ENCODE measurements at regions not wholly inside any gene's neighbourhood (a gene's known extent, or its start where the extent isn't known, plus 50 kb on each side); places are given as distances from the start of the nearest gene placed in this dataset.
A peak's percentile ranks its signal among the peaks of the same experiment; 100 is the strongest.
"Not testable (repeated sequence)": the region's sequence is repeated elsewhere in the genome, so short reads cannot be mapped to it uniquely, and the experiment has no call there.

- DNase-seq, result no peak
These were observed 114.0 kb downstream of the SLC38A4 start for GRCh38 chr12:46711756-46712155.

GRCh38 chr12:46710125-46710743 lies 115.6 kb downstream of the SLC38A4 start:
- DNase-seq, result no peak

- no peak for DNase-seq
These were observed 123.0 kb downstream of the SLC38A4 start for GRCh38 chr12:46702581-46703344.

- DNase-seq, result no peak
These were observed 124.4 kb downstream of the SLC38A4 start for GRCh38 chr12:46701356-46701755.

- DNase-seq, result no peak
These were observed 125.8 kb downstream of the SLC38A4 start for GRCh38 chr12:46699986-46700385.

- DNase-seq, result no peak
These were observed 127.8 kb downstream of the SLC38A4 start for GRCh38 chr12:46698003-46698402.

- DNase-seq, result no peak
These were observed 132.3 kb downstream of the SLC38A4 start for GRCh38 chr12:46693518-46693917.

GRCh38 chr12:46693034-46693433 lies 132.8 kb downstream of the SLC38A4 start:
- no peak for DNase-seq

- no peak for DNase-seq
These were observed 133.2 kb downstream of the SLC38A4 start for GRCh38 chr12:46692606-46693005.

GRCh38 chr12:46686267-46686942 lies 139.4 kb downstream of the SLC38A4 start:
- DNase-seq, result no peak

GRCh38 chr12:46684243-46684642 lies 141.6 kb downstream of the SLC38A4 start:
- DNase-seq, result not testable (repeated sequence)

GRCh38 chr12:46682148-46682547 lies 143.6 kb downstream of the SLC38A4 start:
- no peak for DNase-seq

- DNase-seq, result no peak
These were observed 145.3 kb downstream of the SLC38A4 start for GRCh38 chr12:46680506-46680905.

- no peak for DNase-seq
These were observed 146.0 kb downstream of the SLC38A4 start for GRCh38 chr12:46679754-46680153.

GRCh38 chr12:46678426-46678825 lies 147.4 kb downstream of the SLC38A4 start:
- no peak for DNase-seq

GRCh38 chr12:46677749-46678148 lies 148.0 kb downstream of the SLC38A4 start:
- DNase-seq, result peak; percentile 4 to 19

- DNase-seq, result no peak
These were observed 148.8 kb downstream of the SLC38A4 start for GRCh38 chr12:46676797-46677520.

- no peak for DNase-seq
These were observed 149.4 kb downstream of the SLC38A4 start for GRCh38 chr12:46676396-46676795.

- peak; percentile 9 to 22 for DNase-seq
These were observed 150.1 kb downstream of the SLC38A4 start for GRCh38 chr12:46675736-46676135.

GRCh38 chr12:46674800-46675199 lies 151.0 kb downstream of the SLC38A4 start:
- no peak for DNase-seq

- no peak for DNase-seq
These were observed 151.7 kb downstream of the SLC38A4 start for GRCh38 chr12:46674129-46674528.

GRCh38 chr12:46671102-46671501 lies 154.7 kb downstream of the SLC38A4 start:
- DNase-seq, result no peak

- DNase-seq, result no peak
These were observed 155.2 kb downstream of the SLC38A4 start for GRCh38 chr12:46670636-46671035.
